WERI-Rb-1 (cell line): ENCODE measurements at regions not wholly inside any gene's neighbourhood (a gene's known extent, or its start where the extent isn't known, plus 50 kb on each side); places are given as distances from the start of the nearest gene placed in this dataset.
"Not testable (repeated sequence)": the region's sequence is repeated elsewhere in the genome, so short reads cannot be mapped to it uniquely, and the experiment has no call there.

Experiments used
- DNase-seq: peaks from one replicate; pipeline ENCODE4 v3.0.0-alpha.2; 2020
- H3K27ac ChIP-seq: fragments of 250-450 bp; sonication (Bioruptor Pico); 2 replicates; pipeline ENCODE4 v1.5.1; 2020; ENCODE audit warnings: mild to moderate bottlenecking, moderate library complexity
- H3K27me3 ChIP-seq: fragments of 250-450 bp; sonication (Bioruptor Pico); 2 replicates; pipeline ENCODE4 v1.5.1; 2021; ENCODE audit warnings: mild to moderate bottlenecking, low read depth, moderate library complexity; ENCODE audit not compliant: insufficient read depth, severe bottlenecking
- H3K36me3 ChIP-seq: fragments of 250-450 bp; sonication (Bioruptor Pico); 2 replicates; pipeline ENCODE4 v1.5.1; 2020; ENCODE audit warnings: mild to moderate bottlenecking, moderate library complexity
- H3K4me3 ChIP-seq: 2 replicates; pipeline ENCODE4 v1.5.1; 2011; ENCODE audit warnings: low read depth, mild to moderate bottlenecking, control low read depth, low read length
- H3K9me3 ChIP-seq: fragments of 250-450 bp; sonication (Bioruptor Pico); 2 replicates; pipeline ENCODE4 v1.5.1; 2021; ENCODE audit warnings: mild to moderate bottlenecking, moderate library complexity; ENCODE audit not compliant: severe bottlenecking
- TF ChIP-seq, protein P1 (sequence below): IDR thresholded peaks from 2 replicates; pipeline ENCODE4 v1.5.1; 2011; ENCODE audit warnings: low read depth, mild to moderate bottlenecking, control low read depth, inconsistent platforms, low read length

DNA sequence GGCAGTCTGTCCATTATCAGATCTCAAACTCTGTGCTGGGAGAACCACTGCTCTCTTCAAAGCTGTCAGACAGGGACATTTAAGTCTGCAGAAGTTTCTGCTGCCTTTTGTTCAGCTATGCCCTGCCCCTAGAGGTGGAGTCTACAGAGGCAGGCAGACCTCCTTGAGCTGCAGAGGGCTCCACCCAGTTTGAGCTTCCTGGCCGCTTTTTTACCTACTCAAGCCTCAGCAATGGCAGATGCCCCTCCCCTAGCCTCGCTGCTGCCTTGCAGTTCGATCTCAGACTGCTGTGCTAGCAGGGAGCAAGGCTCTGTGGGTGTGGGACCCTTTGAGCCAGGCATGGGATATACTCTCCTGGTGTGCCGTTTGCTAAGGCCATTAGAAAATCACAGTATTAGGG lies 171.1 kb downstream of the CAVIN4 start:
- DNase-seq = peak; percentile 54
- peaks cover 16% of the 10 kb centered on the region for H3K9me3 ChIP-seq
- not testable (repeated sequence) for H3K36me3 ChIP-seq, H3K4me3 ChIP-seq, H3K27me3 ChIP-seq, H3K27ac ChIP-seq
- TF ChIP-seq, protein P1, sequence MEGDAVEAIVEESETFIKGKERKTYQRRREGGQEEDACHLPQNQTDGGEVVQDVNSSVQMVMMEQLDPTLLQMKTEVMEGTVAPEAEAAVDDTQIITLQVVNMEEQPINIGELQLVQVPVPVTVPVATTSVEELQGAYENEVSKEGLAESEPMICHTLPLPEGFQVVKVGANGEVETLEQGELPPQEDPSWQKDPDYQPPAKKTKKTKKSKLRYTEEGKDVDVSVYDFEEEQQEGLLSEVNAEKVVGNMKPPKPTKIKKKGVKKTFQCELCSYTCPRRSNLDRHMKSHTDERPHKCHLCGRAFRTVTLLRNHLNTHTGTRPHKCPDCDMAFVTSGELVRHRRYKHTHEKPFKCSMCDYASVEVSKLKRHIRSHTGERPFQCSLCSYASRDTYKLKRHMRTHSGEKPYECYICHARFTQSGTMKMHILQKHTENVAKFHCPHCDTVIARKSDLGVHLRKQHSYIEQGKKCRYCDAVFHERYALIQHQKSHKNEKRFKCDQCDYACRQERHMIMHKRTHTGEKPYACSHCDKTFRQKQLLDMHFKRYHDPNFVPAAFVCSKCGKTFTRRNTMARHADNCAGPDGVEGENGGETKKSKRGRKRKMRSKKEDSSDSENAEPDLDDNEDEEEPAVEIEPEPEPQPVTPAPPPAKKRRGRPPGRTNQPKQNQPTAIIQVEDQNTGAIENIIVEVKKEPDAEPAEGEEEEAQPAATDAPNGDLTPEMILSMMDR = 0 out of 2 replicates have a peak, but pooled peaks have one; percentile 7

DNA sequence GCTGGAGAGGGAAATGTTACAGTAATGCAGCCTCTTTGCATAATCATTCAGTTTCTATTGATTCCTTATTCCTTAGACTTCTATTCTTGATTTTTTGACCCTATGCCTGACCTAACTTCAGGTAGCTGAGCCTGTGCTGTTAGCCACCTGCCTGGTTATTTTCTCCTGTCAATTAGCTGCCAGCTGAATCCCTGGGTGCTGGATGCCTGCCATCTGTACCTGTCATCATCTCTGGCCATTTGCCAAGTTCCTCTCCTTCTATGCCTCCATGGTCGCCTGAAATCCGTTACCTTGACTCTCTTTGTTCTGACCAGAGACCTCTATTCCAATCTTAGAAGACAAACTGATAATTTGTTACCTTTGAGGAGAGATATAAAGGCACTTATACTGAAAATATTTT lies 178.3 kb downstream of the CAVIN4 start:
- Histone ChIP-seq H3K9me3 (peaks cover 8% of the 10 kb centered on the region), H3K4me3 (no peak overlapping the region), H3K36me3 (no peaks in the 10 kb centered on the region), H3K27me3 (no peaks in the 10 kb centered on the region), H3K27ac (no peak overlapping the region)
- peak; percentile 24 for DNase-seq
- TF ChIP-seq, protein P1 = no peak

DNA sequence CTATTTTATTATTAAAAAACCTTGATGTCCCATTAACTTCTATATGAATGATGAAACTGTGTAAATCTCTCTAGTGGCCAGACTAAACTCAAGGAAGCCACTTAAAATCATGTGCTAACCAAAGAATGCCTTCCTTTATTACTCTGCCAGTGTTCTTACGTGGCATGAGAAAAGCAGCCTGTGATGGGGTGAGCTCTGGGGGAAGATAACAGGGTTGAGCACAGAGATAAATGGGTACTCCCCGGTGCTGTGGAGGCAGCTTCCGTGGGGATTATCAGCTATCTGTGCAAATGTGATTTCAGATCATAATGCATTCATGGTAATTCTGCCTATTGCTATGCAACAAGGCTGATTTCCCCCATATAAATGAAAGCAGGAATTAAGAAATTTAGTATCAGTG lies 181.3 kb downstream of the CAVIN4 start:
- Histone ChIP-seq H3K36me3 (no peaks in the 10 kb centered on the region), H3K27ac (no peak overlapping the region), H3K9me3 (no peaks in the 10 kb centered on the region), H3K4me3 (no peak overlapping the region), H3K27me3 (no peaks in the 10 kb centered on the region)
- TF ChIP-seq, protein P1 = no peak
- no peak for DNase-seq

DNA sequence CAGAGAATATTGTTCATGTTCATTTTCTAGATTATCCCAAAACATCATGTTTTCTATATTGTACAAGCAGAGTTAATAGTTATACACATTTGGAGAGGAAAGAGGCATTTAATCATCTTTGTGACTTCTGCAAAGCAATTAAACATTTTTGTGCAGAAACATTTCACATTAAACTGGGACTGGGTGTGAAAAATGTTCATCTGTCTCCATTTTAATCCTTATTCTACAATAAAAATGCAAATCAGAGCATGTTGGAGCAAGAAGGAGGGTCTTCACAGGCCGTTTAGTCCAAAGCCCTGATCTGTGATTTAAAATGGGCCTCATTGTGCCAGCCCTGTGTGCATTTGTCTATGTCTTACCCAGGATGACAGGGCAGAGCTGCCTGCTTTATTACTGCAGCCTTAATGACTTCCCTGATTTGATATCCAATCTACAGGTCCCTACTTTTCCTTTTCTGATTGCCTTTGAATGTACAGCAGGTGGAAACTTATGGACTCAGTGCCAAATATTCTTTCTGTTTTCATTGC lies 183.5 kb downstream of the CAVIN4 start:
- no peaks in the 10 kb centered on the region for H3K36me3 ChIP-seq
- no peak for DNase-seq
- no peaks in the 10 kb centered on the region for H3K27me3 ChIP-seq
- no peak overlapping the region for H3K27ac ChIP-seq
- no peak overlapping the region for H3K4me3 ChIP-seq
- H3K9me3 ChIP-seq = no peaks in the 10 kb centered on the region
- TF ChIP-seq, protein P1 = no peak

DNA sequence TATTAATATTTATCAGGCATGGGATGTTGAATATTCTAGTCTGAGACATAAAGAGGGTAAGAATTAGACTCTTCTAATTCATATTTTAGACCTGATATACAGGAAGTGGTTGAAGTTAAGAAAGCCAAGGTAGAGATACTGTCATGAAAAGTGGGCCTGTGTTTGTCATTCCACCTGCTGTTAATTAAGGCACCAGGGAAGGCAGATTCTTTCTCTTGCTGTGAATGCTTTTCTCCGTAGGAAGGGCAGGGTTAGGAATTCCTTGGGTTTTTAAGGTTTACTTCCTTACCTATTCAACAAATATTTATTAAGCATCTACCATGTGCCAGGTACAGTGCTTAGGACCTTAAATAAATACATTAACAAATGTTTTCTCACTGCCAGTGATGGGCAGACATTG lies 196.4 kb downstream of the CAVIN4 start:
- H3K4me3 ChIP-seq = no peak overlapping the region
- H3K27ac ChIP-seq = no peak overlapping the region
- no peaks in the 10 kb centered on the region for H3K27me3 ChIP-seq
- no peaks in the 10 kb centered on the region for H3K36me3 ChIP-seq
- no peaks in the 10 kb centered on the region for H3K9me3 ChIP-seq
- no peak for DNase-seq
- TF ChIP-seq, protein P1 = no peak

DNA sequence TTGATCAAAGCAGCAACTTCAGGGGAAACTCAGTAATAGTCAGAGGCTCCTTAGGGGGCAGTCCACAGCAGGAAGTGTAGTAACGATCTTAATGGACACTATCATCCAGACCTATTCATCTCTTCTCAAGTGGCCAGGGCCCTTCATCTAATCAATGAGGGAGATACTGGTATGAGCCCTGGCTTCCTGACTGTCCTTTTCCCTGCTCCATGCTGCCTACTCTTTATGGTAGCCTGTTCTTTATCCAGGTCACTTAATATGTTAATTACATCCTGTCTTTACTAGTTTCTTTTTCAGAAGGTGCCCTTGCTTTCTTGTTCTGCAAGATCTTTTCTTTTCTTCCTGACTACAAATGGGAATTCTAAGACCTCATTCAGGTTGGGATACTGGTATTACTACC lies 197.1 kb downstream of the CAVIN4 start:
- no peak for DNase-seq
- Histone ChIP-seq H3K27me3 (no peaks in the 10 kb centered on the region), H3K27ac (no peak overlapping the region), H3K4me3 (no peak overlapping the region), H3K9me3 (no peaks in the 10 kb centered on the region), H3K36me3 (no peaks in the 10 kb centered on the region)
- TF ChIP-seq, protein P1 = no peak
